ENCODE measurements at regions not wholly inside any gene's neighbourhood (a gene's known extent, or its start where the extent isn't known, plus 50 kb on each side); places are given as distances from the start of the nearest gene placed in this dataset.

- TF ChIP-seq, protein P1, sequence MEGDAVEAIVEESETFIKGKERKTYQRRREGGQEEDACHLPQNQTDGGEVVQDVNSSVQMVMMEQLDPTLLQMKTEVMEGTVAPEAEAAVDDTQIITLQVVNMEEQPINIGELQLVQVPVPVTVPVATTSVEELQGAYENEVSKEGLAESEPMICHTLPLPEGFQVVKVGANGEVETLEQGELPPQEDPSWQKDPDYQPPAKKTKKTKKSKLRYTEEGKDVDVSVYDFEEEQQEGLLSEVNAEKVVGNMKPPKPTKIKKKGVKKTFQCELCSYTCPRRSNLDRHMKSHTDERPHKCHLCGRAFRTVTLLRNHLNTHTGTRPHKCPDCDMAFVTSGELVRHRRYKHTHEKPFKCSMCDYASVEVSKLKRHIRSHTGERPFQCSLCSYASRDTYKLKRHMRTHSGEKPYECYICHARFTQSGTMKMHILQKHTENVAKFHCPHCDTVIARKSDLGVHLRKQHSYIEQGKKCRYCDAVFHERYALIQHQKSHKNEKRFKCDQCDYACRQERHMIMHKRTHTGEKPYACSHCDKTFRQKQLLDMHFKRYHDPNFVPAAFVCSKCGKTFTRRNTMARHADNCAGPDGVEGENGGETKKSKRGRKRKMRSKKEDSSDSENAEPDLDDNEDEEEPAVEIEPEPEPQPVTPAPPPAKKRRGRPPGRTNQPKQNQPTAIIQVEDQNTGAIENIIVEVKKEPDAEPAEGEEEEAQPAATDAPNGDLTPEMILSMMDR (IDR thresholded peaks at IDR 0.05): no peak
- no peak for TF ChIP-seq POLR2A (IDR thresholded peaks at IDR 0.05)
These were observed 116.2 kb downstream of the TTC8 start for GRCh38 chr14:88940671-88941070.

All from esophagus squamous epithelium (tissue), 4 donors.